Upper lobe of left lung (tissue), 4 donors: ENCODE measurements at regions not wholly inside any gene's neighbourhood (a gene's known extent, or its start where the extent isn't known, plus 50 kb on each side); places are given as distances from the start of the nearest gene placed in this dataset.

Experiments
- CTCF ChIP-seq, 6 experiments: fragments of 450-650 bp in 4 of 6; fragments of 200-600 bp in 2 of 6; sonication (generic) in 2 of 6; IDR thresholded peaks; one replicate each; pipeline ENCODE4 v1.5.1; 2016 to 2019; ENCODE audit warnings: antibody characterized with exemption in 6 of 6
- POLR2AphosphoS5 ChIP-seq, 2 donors: sonication (generic); formaldehyde crosslinking; IDR thresholded peaks; one replicate each; pipeline ENCODE4 v1.5.1; 2017; ENCODE audit warnings: antibody characterized with exemption in 2 of 2

- TF ChIP-seq CTCF (IDR thresholded peaks at IDR 0.05) (no peak), POLR2AphosphoS5 (IDR thresholded peaks at IDR 0.05) (no peak)
These were observed 784.5 kb upstream of the IGFBP3 start for GRCh38 chr7:46705386-46706255.
